ENCODE measurements at regions not wholly inside any gene's neighbourhood (a gene's known extent, or its start where the extent isn't known, plus 50 kb on each side); places are given as distances from the start of the nearest gene placed in this dataset.

- Histone ChIP-seq H3K4me1 (no peaks in the 10 kb centered on the region), H3K36me3 (no peaks in the 10 kb centered on the region), H3K27me3 (peaks cover 0 to 8% (median 0%) of the 10 kb centered on the region in 3 donors), H3K27ac (no peak overlapping the region), H3K9me3 (no peaks in the 10 kb centered on the region), H3K4me3 (no peak overlapping the region)
- DNase-seq, result no peak
- TF ChIP-seq CTCF (IDR thresholded peaks at IDR 0.05) (no peak), EP300 (IDR thresholded peaks at IDR 0.05) (no peak), POLR2A (IDR thresholded peaks at IDR 0.05) (no peak), POLR2AphosphoS5 (IDR thresholded peaks at IDR 0.05) (no peak)
- intact Hi-C loops (cut with DNase I; ENCODE audit: low total_unique reads), result no loop called here
- WGBS, 5 donors, result 67 to 80% (median 76%) methylated on average over 7 to 12 of the region's 12 CpGs
Measured at GRCh38 chr22:49592780-49593501, 234.7 kb downstream of the BRD1 start.

- intact Hi-C loops (cut with DNase I; ENCODE audit: low total_unique reads), result no loop called here
- no peak overlapping the region for H3K4me3 ChIP-seq
- no peak overlapping the region for H3K27ac ChIP-seq
- no peaks in the 10 kb centered on the region for H3K4me1 ChIP-seq
- TF ChIP-seq CTCF (IDR thresholded peaks at IDR 0.05), result no peak
- TF ChIP-seq POLR2A (IDR thresholded peaks at IDR 0.05), result no peak
- TF ChIP-seq POLR2AphosphoS5 (IDR thresholded peaks at IDR 0.05), result no peak
- TF ChIP-seq EP300 (IDR thresholded peaks at IDR 0.05), result no peak
- 76 to 93% (median 81%) methylated on average over 17 of the region's 17 CpGs for WGBS, 5 donors
- H3K27me3 ChIP-seq, result peaks cover 0 to 10% (median 0%) of the 10 kb centered on the region in 3 donors
- no peaks in the 10 kb centered on the region for H3K9me3 ChIP-seq
- H3K36me3 ChIP-seq, result no peaks in the 10 kb centered on the region
- no peak for DNase-seq
Measured at GRCh38 chr22:49590851-49591445, 236.7 kb downstream of the BRD1 start.

- DNase-seq, result no peak
- TF ChIP-seq POLR2AphosphoS5 (IDR thresholded peaks at IDR 0.05) (no peak), CTCF (IDR thresholded peaks at IDR 0.05) (no peak), EP300 (IDR thresholded peaks at IDR 0.05) (no peak), POLR2A (IDR thresholded peaks at IDR 0.05) (no peak)
- no peaks in the 10 kb centered on the region for H3K4me1 ChIP-seq
- intact Hi-C loops (cut with DNase I; ENCODE audit: low total_unique reads), result no loop called here
- 82 to 89% (median 86%) methylated on average over 15 to 17 of the region's 17 CpGs for WGBS, 5 donors
- no peaks in the 10 kb centered on the region for H3K36me3 ChIP-seq
- no peak overlapping the region for H3K27ac ChIP-seq
- peaks cover 0 to 10% (median 0%) of the 10 kb centered on the region in 3 donors for H3K27me3 ChIP-seq
- H3K9me3 ChIP-seq, result no peaks in the 10 kb centered on the region
- no peak overlapping the region for H3K4me3 ChIP-seq
Measured at GRCh38 chr22:49590381-49590780, 237.3 kb downstream of the BRD1 start.

- intact Hi-C loops (cut with DNase I; ENCODE audit: low total_unique reads), result no loop called here
- Histone ChIP-seq H3K27me3 (peaks cover 0 to 10% (median 0%) of the 10 kb centered on the region in 3 donors), H3K27ac (no peak overlapping the region), H3K36me3 (no peaks in the 10 kb centered on the region), H3K4me3 (no peak overlapping the region), H3K9me3 (no peaks in the 10 kb centered on the region), H3K4me1 (no peaks in the 10 kb centered on the region)
- WGBS, 5 donors, result 85 to 92% (median 88%) methylated on average over 16 to 18 of the region's 18 CpGs
- DNase-seq, result no peak
- TF ChIP-seq POLR2AphosphoS5 (IDR thresholded peaks at IDR 0.05) (no peak), EP300 (IDR thresholded peaks at IDR 0.05) (no peak), POLR2A (IDR thresholded peaks at IDR 0.05) (no peak)
Measured at GRCh38 chr22:49589811-49590210, 237.9 kb downstream of the BRD1 start.

- intact Hi-C loops (cut with DNase I; ENCODE audit: low total_unique reads), result no loop called here
- Histone ChIP-seq H3K4me3 (no peak overlapping the region), H3K4me1 (no peaks in the 10 kb centered on the region), H3K9me3 (no peaks in the 10 kb centered on the region), H3K27ac (no peak overlapping the region), H3K27me3 (peaks cover 0 to 10% (median 0%) of the 10 kb centered on the region in 3 donors), H3K36me3 (no peaks in the 10 kb centered on the region)
- TF ChIP-seq EP300 (IDR thresholded peaks at IDR 0.05), result no peak
- no peak for TF ChIP-seq CTCF (IDR thresholded peaks at IDR 0.05)
- TF ChIP-seq POLR2A (IDR thresholded peaks at IDR 0.05), result no peak
- no peak for TF ChIP-seq POLR2AphosphoS5 (IDR thresholded peaks at IDR 0.05)
- 90 to 95% (median 92%) methylated on average over 14 of the region's 14 CpGs for WGBS, 5 donors
- no peak for DNase-seq
Measured at GRCh38 chr22:49589301-49589700, 238.4 kb downstream of the BRD1 start.
